ENCODE measurements at regions not wholly inside any gene's neighbourhood (a gene's known extent, or its start where the extent isn't known, plus 50 kb on each side); places are given as distances from the start of the nearest gene placed in this dataset.

DNA sequence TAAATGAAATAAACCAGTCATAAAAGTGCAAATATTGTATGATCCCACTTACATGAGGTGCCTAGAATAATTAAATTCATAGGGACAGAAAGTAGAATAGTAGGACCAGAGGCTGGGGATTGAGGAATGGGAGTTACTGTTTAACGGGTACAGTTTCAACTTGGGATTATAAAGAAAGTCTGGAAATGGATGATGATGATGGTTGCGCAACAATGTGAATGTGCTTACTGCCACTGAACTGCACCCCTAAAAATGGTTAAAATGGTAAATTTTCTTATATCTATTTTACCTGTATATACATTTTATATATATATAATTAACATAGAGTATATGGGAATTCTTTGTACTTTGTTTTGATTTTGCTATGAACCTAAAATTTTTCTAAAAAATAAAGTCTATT, 53.3 kb upstream of the L3MBTL3 start:
- TF ChIP-seq POLR2AphosphoS5 (IDR thresholded peaks at IDR 0.05; ENCODE audit: borderline replicate concordance, low read depth, low read length) (no peak), EZH2 (IDR thresholded peaks at IDR 0.05) (no peak)

Data from SK-N-MC (cell line).